Dedifferentiated amniotic fluid mesenchymal stem cell (primary cell): ENCODE measurements at regions not wholly inside any gene's neighbourhood (a gene's known extent, or its start where the extent isn't known, plus 50 kb on each side); places are given as distances from the start of the nearest gene placed in this dataset.
"Not testable (repeated sequence)": the region's sequence is repeated elsewhere in the genome, so short reads cannot be mapped to it uniquely, and the experiment has no call there.

ENCODE experiments used
- DNase-seq: peaks from one replicate; pipeline ENCODE4 v3.0.0-alpha.2; 2016; ENCODE audit errors: extremely low spot score

- DNase-seq = no peak
Measured at GRCh38 chr13:50417597-50417996, 402.4 kb downstream of the KCNRG start.

- no peak for DNase-seq
Measured at GRCh38 chr13:50419331-50419865, 404.2 kb downstream of the KCNRG start.

- no peak for DNase-seq
Measured at GRCh38 chr13:50419896-50420295, 404.7 kb downstream of the KCNRG start.

GRCh38 chr13:50420718-50421472 is 405.7 kb downstream of the KCNRG start:
- DNase-seq = no peak

GRCh38 chr13:50421473-50422130 is 406.4 kb downstream of the KCNRG start:
- no peak for DNase-seq

- no peak for DNase-seq
Measured at GRCh38 chr13:50422181-50423148, 407.2 kb downstream of the KCNRG start.

GRCh38 chr13:50424993-50425392 is 409.7 kb downstream of the KCNRG start:
- DNase-seq = no peak

GRCh38 chr13:50425772-50426171 is 410.5 kb downstream of the KCNRG start:
- DNase-seq = no peak

- no peak for DNase-seq
Measured at GRCh38 chr13:50426927-50427326, 411.7 kb downstream of the KCNRG start.

GRCh38 chr13:50427511-50427910 is 412.3 kb downstream of the KCNRG start:
- DNase-seq = not testable (repeated sequence)

GRCh38 chr13:50428183-50428877 is 413.1 kb downstream of the KCNRG start:
- DNase-seq = no peak

GRCh38 chr13:50435011-50435410 is 408.5 kb downstream of the DLEU7 start:
- no peak for DNase-seq

GRCh38 chr13:50437252-50437651 is 406.2 kb downstream of the DLEU7 start:
- DNase-seq = no peak

- no peak for DNase-seq
Measured at GRCh38 chr13:50438351-50438750, 405.1 kb downstream of the DLEU7 start.

- no peak for DNase-seq
Measured at GRCh38 chr13:50441130-50441529, 402.4 kb downstream of the DLEU7 start.

- no peak for DNase-seq
Measured at GRCh38 chr13:50444726-50445125, 398.8 kb downstream of the DLEU7 start.

- no peak for DNase-seq
Measured at GRCh38 chr13:50446611-50447010, 396.9 kb downstream of the DLEU7 start.

- DNase-seq = no peak
Measured at GRCh38 chr13:50448535-50448998, 394.9 kb downstream of the DLEU7 start.

- no peak for DNase-seq
Measured at GRCh38 chr13:50449465-50449864, 394.0 kb downstream of the DLEU7 start.

- DNase-seq = no peak
Measured at GRCh38 chr13:50450279-50450678, 393.2 kb downstream of the DLEU7 start.

- no peak for DNase-seq
Measured at GRCh38 chr13:50451609-50452008, 391.9 kb downstream of the DLEU7 start.
